Ectodermal cell (in vitro differentiated cells): ENCODE measurements at regions not wholly inside any gene's neighbourhood (a gene's known extent, or its start where the extent isn't known, plus 50 kb on each side); places are given as distances from the start of the nearest gene placed in this dataset.

Source experiments
- H3K27ac ChIP-seq: 2 replicates; pipeline ENCODE4 v1.7.0; 2013; ENCODE audit warnings: mild to moderate bottlenecking, low read depth, low read length; ENCODE audit not compliant: insufficient read depth, poor library complexity, severe bottlenecking
- H3K27me3 ChIP-seq: 2 replicates; pipeline ENCODE4 v1.7.0; 2013; ENCODE audit warnings: mild to moderate bottlenecking, low read length; ENCODE audit not compliant: insufficient read depth, control insufficient read depth, poor library complexity, severe bottlenecking
- H3K36me3 ChIP-seq: one replicate; pipeline ENCODE4 v1.7.0; 2013; ENCODE audit warnings: low read length; ENCODE audit not compliant: control insufficient read depth, insufficient read depth
- H3K4me1 ChIP-seq: one replicate; pipeline ENCODE4 v1.7.0; 2013; ENCODE audit warnings: low read length; ENCODE audit not compliant: control insufficient read depth, insufficient read depth
- H3K4me3 ChIP-seq: 2 replicates; pipeline ENCODE4 v1.7.0; 2013; ENCODE audit warnings: low read depth, low read length, control low read depth; ENCODE audit not compliant: insufficient read depth
- H3K9me3 ChIP-seq: 2 replicates; pipeline ENCODE4 v1.7.0; 2013; ENCODE audit warnings: mild to moderate bottlenecking, low read length, moderate library complexity; ENCODE audit not compliant: control insufficient read depth
- WGBS, 2 experiments: methylation state at CpG; one replicate each; pipeline ENCODE4 v1.1.7; 2013; ENCODE audit warnings: missing lambda C conversion rate in 2 of 2; 5-methylcytosine and 5-hydroxymethylcytosine counted together

GRCh38 chr22:23522623-23523251 is 57.4 kb downstream of the IGLL1 start:
- Histone ChIP-seq H3K27ac (peak overlapping the region; percentile 99), H3K4me3 (peak overlapping the region; percentile 13), H3K4me1 (peaks cover 50% of the 10 kb centered on the region), H3K36me3 (no peaks in the 10 kb centered on the region), H3K27me3 (peaks cover 6% of the 10 kb centered on the region), H3K9me3 (no peaks in the 10 kb centered on the region)
- 9 to 10% methylated on average over 38 of the region's 38 CpGs for whole genome bisulfite sequencing, 2 experiments

GRCh38 chr22:23521441-23522113 is 58.5 kb downstream of the IGLL1 start:
- Histone ChIP-seq H3K27ac (peak overlapping the region; percentile 99), H3K9me3 (no peaks in the 10 kb centered on the region), H3K27me3 (peaks cover 6% of the 10 kb centered on the region), H3K36me3 (no peaks in the 10 kb centered on the region), H3K4me1 (peaks cover 50% of the 10 kb centered on the region), H3K4me3 (peak overlapping the region; percentile 29)
- 1% methylated on average over 65 of the region's 65 CpGs for WGBS, 2 experiments

GRCh38 chr22:23520863-23521440 is 59.1 kb downstream of the IGLL1 start:
- WGBS, 2 experiments = 61 to 62% methylated on average over 28 of the region's 28 CpGs
- no peak overlapping the region for H3K4me3 ChIP-seq
- no peaks in the 10 kb centered on the region for H3K9me3 ChIP-seq
- peaks cover 50% of the 10 kb centered on the region for H3K4me1 ChIP-seq
- peaks cover 6% of the 10 kb centered on the region for H3K27me3 ChIP-seq
- no peaks in the 10 kb centered on the region for H3K36me3 ChIP-seq
- peak overlapping the region; percentile 99 for H3K27ac ChIP-seq

- peaks cover 6% of the 10 kb centered on the region for H3K27me3 ChIP-seq
- no peaks in the 10 kb centered on the region for H3K36me3 ChIP-seq
- H3K4me1 ChIP-seq = peaks cover 50% of the 10 kb centered on the region
- no peak overlapping the region for H3K4me3 ChIP-seq
- no peaks in the 10 kb centered on the region for H3K9me3 ChIP-seq
- 90 to 92% methylated on average over 11 of the region's 11 CpGs for WGBS, 2 experiments
- H3K27ac ChIP-seq = no peak overlapping the region
Observed at GRCh38 chr22:23519442-23520157, 60.5 kb downstream of the IGLL1 start.

GRCh38 chr22:23518376-23519187 is 61.5 kb downstream of the IGLL1 start:
- Histone ChIP-seq H3K4me1 (peaks cover 44% of the 10 kb centered on the region), H3K36me3 (no peaks in the 10 kb centered on the region), H3K9me3 (no peaks in the 10 kb centered on the region), H3K27me3 (peaks cover 6% of the 10 kb centered on the region), H3K27ac (no peak overlapping the region), H3K4me3 (no peak overlapping the region)
- 83% methylated on average over 24 of the region's 24 CpGs for WGBS, 2 experiments

GRCh38 chr22:23517804-23518375 is 62.2 kb downstream of the IGLL1 start:
- H3K9me3 ChIP-seq = no peaks in the 10 kb centered on the region
- peaks cover 5% of the 10 kb centered on the region for H3K27me3 ChIP-seq
- H3K4me3 ChIP-seq = no peak overlapping the region
- no peak overlapping the region for H3K27ac ChIP-seq
- H3K4me1 ChIP-seq = peaks cover 37% of the 10 kb centered on the region
- no peaks in the 10 kb centered on the region for H3K36me3 ChIP-seq
- WGBS, 2 experiments = 89 to 93% methylated on average over 4 of the region's 4 CpGs

- 92 to 96% methylated on average over 9 of the region's 9 CpGs for WGBS, 2 experiments
- Histone ChIP-seq H3K4me1 (peaks cover 30% of the 10 kb centered on the region), H3K27ac (no peak overlapping the region), H3K4me3 (no peak overlapping the region), H3K27me3 (no peaks in the 10 kb centered on the region), H3K36me3 (no peaks in the 10 kb centered on the region), H3K9me3 (no peaks in the 10 kb centered on the region)
Observed at GRCh38 chr22:23516304-23516703, 63.8 kb downstream of the IGLL1 start.

- H3K9me3 ChIP-seq = no peaks in the 10 kb centered on the region
- no peaks in the 10 kb centered on the region for H3K27me3 ChIP-seq
- H3K36me3 ChIP-seq = no peaks in the 10 kb centered on the region
- H3K4me1 ChIP-seq = peaks cover 12% of the 10 kb centered on the region
- no peak overlapping the region for H3K4me3 ChIP-seq
- 87 to 89% methylated on average over 15 of the region's 15 CpGs for WGBS, 2 experiments
- no peak overlapping the region for H3K27ac ChIP-seq
Observed at GRCh38 chr22:23514322-23515038, 65.6 kb downstream of the IGLL1 start.

GRCh38 chr22:23513705-23514104 is 66.4 kb downstream of the IGLL1 start:
- no peaks in the 10 kb centered on the region for H3K9me3 ChIP-seq
- no peaks in the 10 kb centered on the region for H3K36me3 ChIP-seq
- peaks cover 6% of the 10 kb centered on the region for H3K4me1 ChIP-seq
- no peak overlapping the region for H3K27ac ChIP-seq
- no peaks in the 10 kb centered on the region for H3K27me3 ChIP-seq
- 94 to 95% methylated on average over 7 of the region's 7 CpGs for WGBS, 2 experiments
- H3K4me3 ChIP-seq = no peak overlapping the region
